VCaP (cell line): ENCODE measurements at regions not wholly inside any gene's neighbourhood (a gene's known extent, or its start where the extent isn't known, plus 50 kb on each side); places are given as distances from the start of the nearest gene placed in this dataset.

Experiments used
- H3K27ac ChIP-seq: fragments of 450-650 bp; 2 replicates; pipeline ENCODE4 v1.5.1; 2017
- TF ChIP-seq, protein P1 (sequence below): fragments of 450-650 bp; conservative IDR thresholded peaks from 2 replicates; pipeline ENCODE4 v1.5.1; 2017; ENCODE audit warnings: mild to moderate bottlenecking, moderate library complexity

GRCh38 chr7:81573128-81573527 is 196.7 kb downstream of the HGF start:
- TF ChIP-seq, protein P1, sequence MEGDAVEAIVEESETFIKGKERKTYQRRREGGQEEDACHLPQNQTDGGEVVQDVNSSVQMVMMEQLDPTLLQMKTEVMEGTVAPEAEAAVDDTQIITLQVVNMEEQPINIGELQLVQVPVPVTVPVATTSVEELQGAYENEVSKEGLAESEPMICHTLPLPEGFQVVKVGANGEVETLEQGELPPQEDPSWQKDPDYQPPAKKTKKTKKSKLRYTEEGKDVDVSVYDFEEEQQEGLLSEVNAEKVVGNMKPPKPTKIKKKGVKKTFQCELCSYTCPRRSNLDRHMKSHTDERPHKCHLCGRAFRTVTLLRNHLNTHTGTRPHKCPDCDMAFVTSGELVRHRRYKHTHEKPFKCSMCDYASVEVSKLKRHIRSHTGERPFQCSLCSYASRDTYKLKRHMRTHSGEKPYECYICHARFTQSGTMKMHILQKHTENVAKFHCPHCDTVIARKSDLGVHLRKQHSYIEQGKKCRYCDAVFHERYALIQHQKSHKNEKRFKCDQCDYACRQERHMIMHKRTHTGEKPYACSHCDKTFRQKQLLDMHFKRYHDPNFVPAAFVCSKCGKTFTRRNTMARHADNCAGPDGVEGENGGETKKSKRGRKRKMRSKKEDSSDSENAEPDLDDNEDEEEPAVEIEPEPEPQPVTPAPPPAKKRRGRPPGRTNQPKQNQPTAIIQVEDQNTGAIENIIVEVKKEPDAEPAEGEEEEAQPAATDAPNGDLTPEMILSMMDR = no peak
- H3K27ac ChIP-seq = no peak overlapping the region

- TF ChIP-seq, protein P1 = no peak
- H3K27ac ChIP-seq = no peak overlapping the region
Measured at GRCh38 chr7:81562581-81562980, 207.3 kb downstream of the HGF start.

DNA sequence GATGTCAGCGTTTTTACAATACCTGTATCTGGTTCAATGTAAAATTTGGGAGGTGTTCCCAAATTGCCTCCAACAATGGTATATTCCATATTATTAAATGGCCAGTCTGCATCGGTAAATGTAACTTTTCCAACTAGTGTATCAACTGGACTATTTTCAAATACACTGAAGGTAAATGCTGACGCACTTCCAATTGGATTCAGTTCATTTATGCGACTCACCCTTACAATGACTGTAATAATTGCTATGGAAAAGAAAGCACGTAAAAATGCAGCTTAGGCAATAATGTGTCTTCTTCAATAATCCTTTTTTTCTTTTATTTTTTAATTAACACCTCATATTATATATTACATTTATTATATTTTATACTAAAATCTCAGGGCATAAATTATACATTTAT is 209.1 kb downstream of the HGF start:
- TF ChIP-seq, protein P1 = no peak
- H3K27ac ChIP-seq = no peak overlapping the region

DNA sequence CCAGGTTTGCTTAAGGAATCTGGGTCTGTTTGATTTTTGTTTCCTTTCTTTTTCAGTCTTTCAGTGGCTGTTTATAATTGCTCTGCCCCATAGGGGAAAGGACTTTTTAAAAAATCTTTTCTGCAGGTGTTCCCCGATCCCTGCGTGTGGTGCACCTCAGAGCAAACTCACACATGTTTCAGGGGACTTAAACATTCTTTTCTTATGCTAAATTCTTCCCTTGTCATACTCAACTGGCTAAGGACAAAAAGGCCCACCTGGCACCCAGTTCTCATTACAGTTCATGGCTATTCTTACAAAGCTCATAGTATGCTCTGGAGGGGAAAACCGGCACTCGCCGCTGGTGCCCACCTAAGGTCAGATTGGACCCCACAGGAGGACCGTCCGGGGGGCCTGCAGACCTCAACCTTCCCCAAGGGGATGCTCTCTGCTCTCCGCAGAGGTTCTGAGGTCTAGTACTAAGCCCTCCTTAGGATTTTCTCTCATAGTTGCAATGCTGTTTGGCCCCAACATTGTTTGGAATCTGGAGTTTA is 220.3 kb downstream of the HGF start:
- TF ChIP-seq, protein P1 = no peak

GRCh38 chr7:81534996-81535395 is 234.9 kb downstream of the HGF start:
- no peak overlapping the region for H3K27ac ChIP-seq
- TF ChIP-seq, protein P1 = no peak

More for the DNA sequence above, 220.3 kb downstream of the HGF start:
- H3K27ac ChIP-seq = no peak overlapping the region

DNA sequence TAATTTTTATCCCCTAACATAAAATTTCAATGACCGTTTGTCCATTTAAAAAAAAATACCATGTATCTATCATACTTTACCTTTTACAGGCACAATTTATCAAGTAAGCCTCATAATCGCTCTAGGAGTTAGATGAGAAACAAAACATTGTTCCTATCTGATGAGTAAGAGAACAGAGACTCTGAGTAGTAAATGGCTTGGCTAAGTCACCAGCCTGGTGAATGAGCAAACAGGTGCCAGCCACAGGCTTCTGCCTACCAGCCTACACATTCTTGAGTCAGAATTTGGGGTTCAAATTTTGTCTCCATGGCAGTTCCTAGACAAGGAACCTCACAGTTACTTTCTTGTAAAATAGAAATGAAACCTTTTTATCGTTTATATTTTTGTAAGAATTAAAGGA is 235.4 kb downstream of the HGF start:
- TF ChIP-seq, protein P1 = no peak
- H3K27ac ChIP-seq = no peak overlapping the region

DNA sequence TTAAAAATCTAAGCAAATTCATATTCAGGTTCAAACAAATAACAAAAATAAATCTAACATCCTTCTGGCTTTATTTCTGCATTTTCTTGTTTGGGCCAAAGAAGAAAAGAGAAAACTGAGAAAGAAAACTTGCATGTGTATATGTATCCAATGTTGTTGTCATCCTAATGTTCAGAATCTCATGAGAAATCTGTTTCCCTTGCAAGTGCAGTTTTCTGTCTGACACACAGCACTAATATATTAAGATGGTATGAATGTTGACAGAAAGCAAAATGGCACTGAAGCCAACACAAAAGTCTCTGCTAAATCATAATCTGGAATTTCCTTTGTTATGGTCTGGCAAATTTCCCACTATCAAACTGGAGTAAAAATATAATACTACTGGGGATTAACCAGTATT is 235.9 kb downstream of the HGF start:
- H3K27ac ChIP-seq = no peak overlapping the region
- TF ChIP-seq, protein P1 = no peak

DNA sequence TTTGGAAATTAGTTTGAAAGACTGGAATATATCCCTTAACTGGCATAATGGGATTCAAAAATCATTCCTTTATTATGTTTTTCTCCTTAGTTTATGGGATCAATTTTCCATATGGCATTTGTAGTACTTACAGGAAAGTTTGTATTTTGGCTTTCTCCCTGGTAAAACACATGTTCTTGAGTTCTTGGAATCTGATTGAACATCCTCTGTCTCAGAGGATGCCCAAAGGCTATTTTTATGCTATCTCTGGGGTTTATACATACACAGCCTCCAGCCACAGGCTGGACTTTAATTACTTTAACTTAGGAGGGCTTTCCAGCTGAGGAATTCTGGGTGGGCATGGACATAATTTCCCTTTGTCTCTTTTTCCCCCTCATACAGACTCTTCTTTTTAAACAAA is 236.4 kb downstream of the HGF start:
- no peak overlapping the region for H3K27ac ChIP-seq
- TF ChIP-seq, protein P1 = no peak
